ENCODE measurements at regions not wholly inside any gene's neighbourhood (a gene's known extent, or its start where the extent isn't known, plus 50 kb on each side); places are given as distances from the start of the nearest gene placed in this dataset.
"Not testable (repeated sequence)": the region's sequence is repeated elsewhere in the genome, so short reads cannot be mapped to it uniquely, and the experiment has no call there.

DNA sequence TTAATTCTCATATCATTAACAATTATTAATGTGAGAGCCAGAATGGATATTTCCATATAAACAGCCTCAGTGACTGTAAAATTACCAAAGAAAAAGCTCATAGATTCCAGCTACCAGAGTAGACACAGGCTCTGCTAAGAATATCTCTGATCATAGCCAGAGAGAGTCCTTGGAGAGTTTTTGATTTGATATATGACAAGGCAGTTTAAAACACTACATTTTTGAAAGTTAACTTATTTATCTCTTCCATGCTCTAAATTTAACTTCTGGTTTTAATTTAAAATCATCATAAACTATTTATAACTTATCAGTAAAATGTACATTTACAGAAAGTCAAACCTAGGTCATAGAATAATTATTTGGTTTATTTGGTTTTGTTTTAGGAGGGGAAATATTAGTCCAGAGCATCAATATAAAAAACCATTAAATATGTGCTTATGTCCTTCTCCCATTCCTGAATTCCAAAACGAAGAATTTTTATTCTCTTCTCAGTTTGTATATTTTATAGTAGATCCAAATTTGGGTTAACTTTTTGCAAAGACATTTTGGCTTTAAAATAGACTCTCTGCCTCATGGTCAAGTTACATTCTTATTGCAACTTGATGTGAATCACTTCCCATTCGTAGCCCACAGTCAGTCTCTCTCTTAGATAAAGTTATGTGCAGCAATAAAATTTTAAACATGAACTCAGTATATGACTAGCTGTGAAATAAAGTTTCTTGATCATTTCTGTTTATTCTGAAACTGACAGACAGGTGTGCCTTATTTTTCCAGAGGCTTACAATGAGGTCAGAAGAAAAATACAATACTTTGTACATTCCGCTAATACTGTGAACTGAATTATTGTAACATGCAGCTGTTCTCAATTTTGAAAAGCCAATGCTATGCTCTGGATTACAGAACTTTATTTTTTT lies 267.1 kb downstream of the PAPSS1 start:
- no peak overlapping the region for H3K4me3 ChIP-seq (ENCODE audit: low read depth, low read length)
- no peak for TF ChIP-seq CTCF (conservative IDR thresholded peaks at IDR 0.05; ENCODE audit: low read depth, low read length)
- peak; percentile 2 for DNase-seq (ENCODE audit: low read depth)

- H3K4me3 ChIP-seq (ENCODE audit: low read depth, low read length) = no peak overlapping the region
- no peak for TF ChIP-seq CTCF (conservative IDR thresholded peaks at IDR 0.05; ENCODE audit: low read depth, low read length)
- no peak for DNase-seq (ENCODE audit: low read depth)
Measured at GRCh38 chr4:107449611-107450369, 270.2 kb downstream of the PAPSS1 start.

GRCh38 chr4:107442538-107443111 lies 277.4 kb downstream of the PAPSS1 start:
- TF ChIP-seq CTCF (conservative IDR thresholded peaks at IDR 0.05; ENCODE audit: low read depth, low read length) = no peak
- H3K4me3 ChIP-seq (ENCODE audit: low read depth, low read length) = no peak overlapping the region
- DNase-seq (ENCODE audit: low read depth) = no peak

- no peak for TF ChIP-seq CTCF (conservative IDR thresholded peaks at IDR 0.05; ENCODE audit: low read depth, low read length)
- no peak for DNase-seq (ENCODE audit: low read depth)
- no peak overlapping the region for H3K4me3 ChIP-seq (ENCODE audit: low read depth, low read length)
Measured at GRCh38 chr4:107439401-107439800, 280.6 kb downstream of the PAPSS1 start.

- DNase-seq (ENCODE audit: low read depth); H3K4me3 ChIP-seq (ENCODE audit: low read depth, low read length): not testable (repeated sequence)
Measured at GRCh38 chr4:107436471-107436870, 283.6 kb downstream of the PAPSS1 start.

GRCh38 chr4:107432451-107432850 lies 287.6 kb downstream of the PAPSS1 start:
- no peak overlapping the region for H3K4me3 ChIP-seq (ENCODE audit: low read depth, low read length)
- no peak for DNase-seq (ENCODE audit: low read depth)
- TF ChIP-seq CTCF (conservative IDR thresholded peaks at IDR 0.05; ENCODE audit: low read depth, low read length) = no peak

DNA sequence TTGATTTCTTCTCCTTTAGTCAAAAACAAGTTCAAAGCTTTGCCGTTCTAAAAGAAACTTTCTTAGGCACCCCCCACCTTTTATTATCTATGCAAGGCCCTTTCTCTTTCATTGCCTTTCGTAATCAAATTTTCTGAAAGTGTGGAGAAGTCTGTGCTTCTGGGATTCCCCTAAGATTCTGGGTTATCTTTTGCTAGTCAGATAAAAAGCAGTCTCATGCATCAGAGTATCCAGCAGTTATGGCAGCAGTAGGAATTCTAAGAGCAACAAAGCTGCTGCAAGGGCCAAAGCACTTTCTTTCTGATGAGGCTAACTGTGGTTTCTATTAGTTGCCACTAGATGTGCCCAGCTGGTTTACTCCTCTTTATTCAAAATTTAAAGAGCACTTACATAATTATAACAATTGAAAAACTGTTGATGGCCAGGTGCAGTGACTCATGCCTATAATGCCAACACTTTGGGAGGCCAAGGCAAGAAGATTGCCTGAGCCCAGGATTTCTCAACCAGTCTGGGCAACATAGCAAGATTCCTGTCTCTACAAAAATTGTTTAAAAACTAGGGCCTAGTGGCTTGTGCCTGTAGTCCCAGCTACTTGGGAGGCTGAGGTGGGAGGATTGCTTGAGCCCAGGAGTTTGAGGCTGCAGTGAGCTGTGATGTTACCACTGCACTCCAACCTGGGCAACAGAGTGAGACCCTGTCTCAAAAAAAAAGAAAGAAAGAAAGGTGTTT lies 296.2 kb downstream of the PAPSS1 start:
- TF ChIP-seq CTCF (conservative IDR thresholded peaks at IDR 0.05; ENCODE audit: low read depth, low read length) = no peak
- H3K4me3 ChIP-seq (ENCODE audit: low read depth, low read length) = no peak overlapping the region
- no peak for DNase-seq (ENCODE audit: low read depth)

GRCh38 chr4:107419536-107419935 lies 300.5 kb downstream of the PAPSS1 start:
- not testable (repeated sequence) for DNase-seq (ENCODE audit: low read depth); H3K4me3 ChIP-seq (ENCODE audit: low read depth, low read length)

Measured in choroid plexus epithelial cell (primary cell).